ENCODE measurements at regions not wholly inside any gene's neighbourhood (a gene's known extent, or its start where the extent isn't known, plus 50 kb on each side); places are given as distances from the start of the nearest gene placed in this dataset.

DNA sequence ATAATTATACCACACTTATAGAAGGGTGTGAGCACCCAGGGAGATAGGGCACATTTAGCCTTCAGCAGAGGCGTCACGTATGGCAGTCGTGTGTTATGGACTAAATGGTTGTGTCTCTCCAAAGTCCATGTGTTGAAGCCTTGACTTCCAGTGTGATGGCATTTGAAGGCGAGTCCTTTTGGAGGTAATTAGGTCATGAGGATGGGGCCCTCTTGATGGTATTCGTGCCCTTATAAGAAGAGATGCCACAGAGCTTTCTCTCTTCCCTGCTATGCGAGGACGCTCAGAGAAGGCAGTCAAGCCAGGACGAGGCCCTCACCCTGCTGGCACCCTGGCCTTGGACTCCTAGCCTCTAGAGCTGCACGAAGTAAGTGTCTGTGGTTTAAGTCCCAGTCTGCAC is 375.0 kb upstream of the C1orf174 start:
- Histone ChIP-seq H3K4me2 (ENCODE audit: low read length) (no peak overlapping the region), H3K27ac (no peak overlapping the region), H2AFZ (no peak overlapping the region), H3K9me3 (ENCODE audit: control insufficient read depth, low read length) (no peaks in the 10 kb centered on the region), H3K4me3 (ENCODE audit: low read depth, low read length) (no peak overlapping the region), H3K27me3 (ENCODE audit: control insufficient read depth, insufficient read depth, low read length) (no peaks in the 10 kb centered on the region), H3K79me2 (no peaks in the 10 kb centered on the region), H3K4me1 (no peaks in the 10 kb centered on the region), H3K9ac (no peak overlapping the region), H3K36me3 (ENCODE audit: control insufficient read depth, insufficient read depth, low read length) (no peaks in the 10 kb centered on the region)
- TF ChIP-seq CTCF (IDR thresholded peaks at IDR 0.05) = no peak

DNA sequence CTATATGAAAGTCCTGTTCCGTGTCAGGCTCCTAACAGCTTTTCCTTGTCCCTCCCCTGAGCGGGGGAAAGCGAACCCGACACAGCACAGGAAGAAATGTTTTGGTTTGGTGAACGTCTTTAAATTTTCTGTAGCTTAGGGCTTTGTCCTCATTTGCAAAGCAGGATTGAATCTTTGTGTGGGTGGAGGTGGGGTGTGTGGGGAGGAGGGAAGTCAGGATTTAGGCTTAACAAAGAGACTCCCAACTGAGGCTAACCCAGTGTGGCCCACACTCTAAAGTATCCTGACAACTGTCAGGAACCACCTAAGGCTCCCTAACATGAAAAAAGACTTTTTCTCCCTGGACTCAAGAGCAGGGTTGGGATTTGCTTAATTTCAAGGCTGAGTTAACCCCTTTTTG is 376.2 kb upstream of the C1orf174 start:
- Histone ChIP-seq H2AFZ (no peak overlapping the region), H3K79me2 (no peaks in the 10 kb centered on the region), H3K27ac (no peak overlapping the region), H3K4me1 (no peaks in the 10 kb centered on the region), H3K9ac (no peak overlapping the region), H3K4me2 (ENCODE audit: low read length) (no peak overlapping the region), H3K4me3 (ENCODE audit: low read depth, low read length) (no peak overlapping the region), H3K27me3 (ENCODE audit: control insufficient read depth, insufficient read depth, low read length) (no peaks in the 10 kb centered on the region), H3K9me3 (ENCODE audit: control insufficient read depth, low read length) (no peaks in the 10 kb centered on the region), H3K36me3 (ENCODE audit: control insufficient read depth, insufficient read depth, low read length) (no peaks in the 10 kb centered on the region)
- no peak for TF ChIP-seq CTCF (IDR thresholded peaks at IDR 0.05)

DNA sequence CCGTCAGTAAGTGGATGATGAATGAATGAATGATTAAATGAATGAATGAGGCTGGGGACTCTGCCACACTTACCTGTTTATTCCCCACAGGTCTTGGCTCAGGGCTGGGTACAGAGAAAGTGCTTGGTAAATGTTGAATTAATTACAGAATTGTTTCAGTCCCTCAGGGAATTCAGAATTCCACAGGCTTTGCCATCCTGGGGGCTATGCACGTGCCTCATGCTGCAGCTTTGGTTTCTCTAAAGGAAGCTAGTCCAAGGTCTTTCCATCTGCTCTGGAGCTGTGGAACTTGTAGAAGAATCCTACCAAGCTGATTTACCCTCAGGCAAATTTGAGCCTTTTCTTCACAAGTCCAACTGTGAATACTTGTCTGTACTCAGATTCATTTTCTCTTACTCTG is 376.8 kb upstream of the AJAP1 start:
- H3K4me1 ChIP-seq = no peaks in the 10 kb centered on the region
- no peaks in the 10 kb centered on the region for H3K27me3 ChIP-seq (ENCODE audit: control insufficient read depth, insufficient read depth, low read length)
- no peaks in the 10 kb centered on the region for H3K79me2 ChIP-seq
- H3K9me3 ChIP-seq (ENCODE audit: control insufficient read depth, low read length) = no peaks in the 10 kb centered on the region
- H3K9ac ChIP-seq = no peak overlapping the region
- no peak overlapping the region for H2AFZ ChIP-seq
- no peak overlapping the region for H3K27ac ChIP-seq
- no peak for TF ChIP-seq CTCF (IDR thresholded peaks at IDR 0.05)
- H3K36me3 ChIP-seq (ENCODE audit: control insufficient read depth, insufficient read depth, low read length) = no peaks in the 10 kb centered on the region
- no peak overlapping the region for H3K4me3 ChIP-seq (ENCODE audit: low read depth, low read length)
- H3K4me2 ChIP-seq (ENCODE audit: low read length) = no peak overlapping the region

DNA sequence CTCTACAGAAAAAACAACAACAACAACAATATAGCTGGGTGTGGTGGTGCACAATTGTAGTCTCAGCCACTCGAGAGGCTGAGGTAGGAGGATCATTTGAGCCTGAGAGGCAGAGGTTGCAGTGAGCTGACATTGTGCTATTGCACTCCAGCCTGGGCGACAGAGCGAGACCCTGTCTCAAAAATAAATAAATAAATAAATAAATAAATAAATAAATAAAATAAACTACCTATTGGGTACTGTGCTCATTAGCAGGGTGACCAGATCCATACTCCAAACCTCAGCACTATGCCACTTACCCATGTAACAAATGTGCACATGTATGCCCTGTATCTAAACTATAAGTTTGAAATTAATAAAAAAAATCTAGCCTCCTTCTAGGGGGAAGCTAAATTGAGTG is 369.4 kb upstream of the AJAP1 start:
- no peak for TF ChIP-seq CTCF (IDR thresholded peaks at IDR 0.05)
- no peaks in the 10 kb centered on the region for H3K4me1 ChIP-seq
- H3K36me3 ChIP-seq (ENCODE audit: control insufficient read depth, insufficient read depth, low read length) = no peaks in the 10 kb centered on the region

GRCh38 chr1:4292861-4293260 is 361.5 kb upstream of the AJAP1 start:
- no peak overlapping the region for H3K27ac ChIP-seq
- no peak for TF ChIP-seq CTCF (IDR thresholded peaks at IDR 0.05)
- H3K79me2 ChIP-seq = no peaks in the 10 kb centered on the region
- no peak overlapping the region for H3K9ac ChIP-seq
- H3K9me3 ChIP-seq (ENCODE audit: control insufficient read depth, low read length) = no peaks in the 10 kb centered on the region
- no peaks in the 10 kb centered on the region for H3K36me3 ChIP-seq (ENCODE audit: control insufficient read depth, insufficient read depth, low read length)
- H3K4me1 ChIP-seq = no peaks in the 10 kb centered on the region
- H3K4me2 ChIP-seq (ENCODE audit: low read length) = no peak overlapping the region
- H2AFZ ChIP-seq = no peak overlapping the region
- no peak overlapping the region for H3K4me3 ChIP-seq (ENCODE audit: low read depth, low read length)
- H3K27me3 ChIP-seq (ENCODE audit: control insufficient read depth, insufficient read depth, low read length) = no peaks in the 10 kb centered on the region

More for the DNA sequence above, 369.4 kb upstream of the AJAP1 start:
- Histone ChIP-seq H3K79me2 (no peaks in the 10 kb centered on the region), H3K4me3 (ENCODE audit: low read depth, low read length) (no peak overlapping the region), H2AFZ (no peak overlapping the region), H3K9ac (no peak overlapping the region), H3K9me3 (ENCODE audit: control insufficient read depth, low read length) (no peaks in the 10 kb centered on the region), H3K27ac (no peak overlapping the region), H3K27me3 (ENCODE audit: control insufficient read depth, insufficient read depth, low read length) (no peaks in the 10 kb centered on the region), H3K4me2 (ENCODE audit: low read length) (no peak overlapping the region)

Data from parathyroid adenoma (tissue), 2 donors.